ENCODE measurements at regions not wholly inside any gene's neighbourhood (a gene's known extent, or its start where the extent isn't known, plus 50 kb on each side); places are given as distances from the start of the nearest gene placed in this dataset.

GRCh38 chr4:141933978-141934377, 297.6 kb downstream of the IL15 start (continued):
- TF ChIP-seq, protein P1, sequence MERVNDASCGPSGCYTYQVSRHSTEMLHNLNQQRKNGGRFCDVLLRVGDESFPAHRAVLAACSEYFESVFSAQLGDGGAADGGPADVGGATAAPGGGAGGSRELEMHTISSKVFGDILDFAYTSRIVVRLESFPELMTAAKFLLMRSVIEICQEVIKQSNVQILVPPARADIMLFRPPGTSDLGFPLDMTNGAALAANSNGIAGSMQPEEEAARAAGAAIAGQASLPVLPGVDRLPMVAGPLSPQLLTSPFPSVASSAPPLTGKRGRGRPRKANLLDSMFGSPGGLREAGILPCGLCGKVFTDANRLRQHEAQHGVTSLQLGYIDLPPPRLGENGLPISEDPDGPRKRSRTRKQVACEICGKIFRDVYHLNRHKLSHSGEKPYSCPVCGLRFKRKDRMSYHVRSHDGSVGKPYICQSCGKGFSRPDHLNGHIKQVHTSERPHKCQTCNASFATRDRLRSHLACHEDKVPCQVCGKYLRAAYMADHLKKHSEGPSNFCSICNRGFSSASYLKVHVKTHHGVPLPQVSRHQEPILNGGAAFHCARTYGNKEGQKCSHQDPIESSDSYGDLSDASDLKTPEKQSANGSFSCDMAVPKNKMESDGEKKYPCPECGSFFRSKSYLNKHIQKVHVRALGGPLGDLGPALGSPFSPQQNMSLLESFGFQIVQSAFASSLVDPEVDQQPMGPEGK (CRISPR knock-in tag; IDR thresholded peaks at IDR 0.05; ENCODE audit: borderline replicate concordance) = no peak

DNA sequence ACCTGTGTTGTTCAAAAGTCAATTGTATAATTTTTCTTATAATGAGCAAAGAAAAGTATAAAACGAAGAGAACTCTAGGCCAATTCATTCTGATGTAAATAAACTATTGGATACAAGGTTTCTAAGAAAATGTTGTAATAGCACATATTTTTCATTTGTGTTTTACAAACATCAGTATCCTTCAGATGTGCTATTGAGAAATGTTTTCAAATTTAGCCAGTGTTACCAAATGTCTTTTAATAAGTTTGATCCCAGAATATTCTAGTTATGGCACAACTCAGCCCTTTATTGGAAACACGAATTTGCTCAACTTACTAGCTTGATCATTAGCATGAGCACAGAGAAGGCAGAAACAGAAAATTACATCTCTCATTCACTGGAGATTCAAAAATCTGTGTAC, 319.3 kb downstream of the IL15 start:
- ATAC-seq = no peak
- TF ChIP-seq CSDC2 (CRISPR knock-in tag; IDR thresholded peaks at IDR 0.05) = no peak
- no peak for TF ChIP-seq ZNF565 (CRISPR knock-in tag; conservative IDR thresholded peaks at IDR 0.05; ENCODE audit: low read depth)
- no peak for TF ChIP-seq TSHZ2 (CRISPR knock-in tag; IDR thresholded peaks at IDR 0.05)
- TF ChIP-seq TCF4 (CRISPR knock-in tag; IDR thresholded peaks at IDR 0.05; ENCODE audit: borderline replicate concordance) = no peak
- TF ChIP-seq PPARA (CRISPR knock-in tag; IDR thresholded peaks at IDR 0.05; ENCODE audit: borderline replicate concordance) = no peak
- TF ChIP-seq, protein P1 (CRISPR knock-in tag; IDR thresholded peaks at IDR 0.05; ENCODE audit: borderline replicate concordance) = no peak
- no peak for TF ChIP-seq ZFP3 (CRISPR knock-in tag; IDR thresholded peaks at IDR 0.05)

DNA sequence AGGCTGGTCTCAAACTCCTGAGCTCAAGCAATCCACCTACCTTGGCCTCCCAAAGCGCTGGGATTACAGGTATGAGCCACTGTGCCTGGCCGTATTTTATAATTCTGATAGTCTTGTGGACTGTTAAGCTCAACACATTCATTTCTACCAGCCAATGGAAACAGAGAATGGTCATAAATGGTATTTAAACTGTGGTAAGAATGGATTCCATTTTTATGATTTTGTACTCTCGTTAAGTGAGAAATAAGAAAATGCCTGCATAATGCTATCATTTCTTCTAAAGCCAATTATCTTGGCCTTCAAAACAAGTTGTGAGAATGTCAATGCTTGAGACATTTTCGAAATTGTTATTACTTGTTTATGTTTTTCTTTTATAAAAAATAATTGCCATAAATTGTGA, 321.0 kb downstream of the IL15 start:
- no peak for TF ChIP-seq CSDC2 (CRISPR knock-in tag; IDR thresholded peaks at IDR 0.05)
- no peak for TF ChIP-seq PPARA (CRISPR knock-in tag; IDR thresholded peaks at IDR 0.05; ENCODE audit: borderline replicate concordance)
- TF ChIP-seq ZFP30 (CRISPR knock-in tag; IDR thresholded peaks at IDR 0.05) = no peak
- no peak for TF ChIP-seq ISL1 (CRISPR knock-in tag; IDR thresholded peaks at IDR 0.05)
- TF ChIP-seq SNAI2 (CRISPR knock-in tag; IDR thresholded peaks at IDR 0.05) = no peak
- no peak for TF ChIP-seq BACH2 (CRISPR knock-in tag; IDR thresholded peaks at IDR 0.05; ENCODE audit: borderline replicate concordance)
- TF ChIP-seq, protein P2, sequence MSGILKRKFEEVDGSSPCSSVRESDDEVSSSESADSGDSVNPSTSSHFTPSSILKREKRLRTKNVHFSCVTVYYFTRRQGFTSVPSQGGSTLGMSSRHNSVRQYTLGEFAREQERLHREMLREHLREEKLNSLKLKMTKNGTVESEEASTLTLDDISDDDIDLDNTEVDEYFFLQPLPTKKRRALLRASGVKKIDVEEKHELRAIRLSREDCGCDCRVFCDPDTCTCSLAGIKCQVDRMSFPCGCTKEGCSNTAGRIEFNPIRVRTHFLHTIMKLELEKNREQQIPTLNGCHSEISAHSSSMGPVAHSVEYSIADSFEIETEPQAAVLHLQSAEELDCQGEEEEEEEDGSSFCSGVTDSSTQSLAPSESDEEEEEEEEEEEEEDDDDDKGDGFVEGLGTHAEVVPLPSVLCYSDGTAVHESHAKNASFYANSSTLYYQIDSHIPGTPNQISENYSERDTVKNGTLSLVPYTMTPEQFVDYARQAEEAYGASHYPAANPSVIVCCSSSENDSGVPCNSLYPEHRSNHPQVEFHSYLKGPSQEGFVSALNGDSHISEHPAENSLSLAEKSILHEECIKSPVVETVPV (CRISPR knock-in tag; IDR thresholded peaks at IDR 0.05) = no peak
- no peak for TF ChIP-seq RARB (CRISPR knock-in tag; IDR thresholded peaks at IDR 0.05)
- no peak for TF ChIP-seq ARNTL (CRISPR knock-in tag; IDR thresholded peaks at IDR 0.05; ENCODE audit: borderline replicate concordance, low read depth)
- no peak for TF ChIP-seq GLIS3 (CRISPR knock-in tag; IDR thresholded peaks at IDR 0.05)
- TF ChIP-seq ZNF8 (CRISPR knock-in tag; IDR thresholded peaks at IDR 0.05) = no peak
- no peak for TF ChIP-seq TCF4 (CRISPR knock-in tag; IDR thresholded peaks at IDR 0.05; ENCODE audit: borderline replicate concordance)
- no peak for TF ChIP-seq ZFP3 (CRISPR knock-in tag; IDR thresholded peaks at IDR 0.05)
- no peak for TF ChIP-seq ZNF565 (CRISPR knock-in tag; conservative IDR thresholded peaks at IDR 0.05; ENCODE audit: low read depth)
- TF ChIP-seq, protein P3, sequence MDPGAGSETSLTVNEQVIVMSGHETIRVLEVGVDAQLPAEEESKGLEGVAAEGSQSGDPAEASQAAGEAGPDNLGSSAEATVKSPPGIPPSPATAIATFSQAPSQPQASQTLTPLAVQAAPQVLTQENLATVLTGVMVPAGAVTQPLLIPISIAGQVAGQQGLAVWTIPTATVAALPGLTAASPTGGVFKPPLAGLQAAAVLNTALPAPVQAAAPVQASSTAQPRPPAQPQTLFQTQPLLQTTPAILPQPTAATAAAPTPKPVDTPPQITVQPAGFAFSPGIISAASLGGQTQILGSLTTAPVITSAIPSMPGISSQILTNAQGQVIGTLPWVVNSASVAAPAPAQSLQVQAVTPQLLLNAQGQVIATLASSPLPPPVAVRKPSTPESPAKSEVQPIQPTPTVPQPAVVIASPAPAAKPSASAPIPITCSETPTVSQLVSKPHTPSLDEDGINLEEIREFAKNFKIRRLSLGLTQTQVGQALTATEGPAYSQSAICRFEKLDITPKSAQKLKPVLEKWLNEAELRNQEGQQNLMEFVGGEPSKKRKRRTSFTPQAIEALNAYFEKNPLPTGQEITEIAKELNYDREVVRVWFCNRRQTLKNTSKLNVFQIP (CRISPR knock-in tag; IDR thresholded peaks at IDR 0.05; ENCODE audit: borderline replicate concordance, low read depth) = no peak
- TF ChIP-seq OSR1 (CRISPR knock-in tag; IDR thresholded peaks at IDR 0.05) = no peak
- no peak for TF ChIP-seq TSHZ2 (CRISPR knock-in tag; IDR thresholded peaks at IDR 0.05)
- TF ChIP-seq ESRRG (CRISPR knock-in tag; IDR thresholded peaks at IDR 0.05) = no peak
- no peak for TF ChIP-seq ZNF70 (CRISPR knock-in tag; IDR thresholded peaks at IDR 0.05)
- no peak for TF ChIP-seq CREB5 (CRISPR knock-in tag; IDR thresholded peaks at IDR 0.05; ENCODE audit: low read depth)
- ATAC-seq = no peak

All from SK-N-SH treated with all-trans-retinoic acid at 6 μM for 48 hours (cell line).